HEK293 (cell line): ENCODE measurements at regions not wholly inside any gene's neighbourhood (a gene's known extent, or its start where the extent isn't known, plus 50 kb on each side); places are given as distances from the start of the nearest gene placed in this dataset.

Experiments
- ZNF24 ChIP-seq: fragments of 450-650 bp; formaldehyde crosslinking; IDR thresholded peaks from 2 replicates; pipeline ENCODE4 v1.5.1; 2016; ENCODE audit warnings: missing biosample characterization, missing genetic modification characterization
- ZNF830 ChIP-seq: fragments of 450-650 bp; IDR thresholded peaks from 2 replicates; pipeline ENCODE4 v1.5.0; 2018; ENCODE audit warnings: missing biosample characterization, missing genetic modification characterization, low read depth, mild to moderate bottlenecking, moderate library complexity
- TF ChIP-seq, protein P1 (sequence below): fragments of 450-650 bp; formaldehyde crosslinking; IDR thresholded peaks from 2 replicates; pipeline ENCODE4 v1.5.1; 2016; ENCODE audit warnings: missing biosample characterization, missing genetic modification characterization, low read depth
- TF ChIP-seq, protein P2 (sequence below): fragments of 450-650 bp; formaldehyde crosslinking; IDR thresholded peaks from 2 replicates; pipeline ENCODE4 v1.5.1; 2016; ENCODE audit warnings: missing biosample characterization, missing genetic modification characterization

GRCh38 chrX:96182366-96182765 is 502.3 kb upstream of the DIAPH2 start:
- TF ChIP-seq, protein P1, sequence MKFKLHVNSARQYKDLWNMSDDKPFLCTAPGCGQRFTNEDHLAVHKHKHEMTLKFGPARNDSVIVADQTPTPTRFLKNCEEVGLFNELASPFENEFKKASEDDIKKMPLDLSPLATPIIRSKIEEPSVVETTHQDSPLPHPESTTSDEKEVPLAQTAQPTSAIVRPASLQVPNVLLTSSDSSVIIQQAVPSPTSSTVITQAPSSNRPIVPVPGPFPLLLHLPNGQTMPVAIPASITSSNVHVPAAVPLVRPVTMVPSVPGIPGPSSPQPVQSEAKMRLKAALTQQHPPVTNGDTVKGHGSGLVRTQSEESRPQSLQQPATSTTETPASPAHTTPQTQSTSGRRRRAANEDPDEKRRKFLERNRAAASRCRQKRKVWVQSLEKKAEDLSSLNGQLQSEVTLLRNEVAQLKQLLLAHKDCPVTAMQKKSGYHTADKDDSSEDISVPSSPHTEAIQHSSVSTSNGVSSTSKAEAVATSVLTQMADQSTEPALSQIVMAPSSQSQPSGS (tag by site-specific recombination), result no peak
- TF ChIP-seq, protein P2, sequence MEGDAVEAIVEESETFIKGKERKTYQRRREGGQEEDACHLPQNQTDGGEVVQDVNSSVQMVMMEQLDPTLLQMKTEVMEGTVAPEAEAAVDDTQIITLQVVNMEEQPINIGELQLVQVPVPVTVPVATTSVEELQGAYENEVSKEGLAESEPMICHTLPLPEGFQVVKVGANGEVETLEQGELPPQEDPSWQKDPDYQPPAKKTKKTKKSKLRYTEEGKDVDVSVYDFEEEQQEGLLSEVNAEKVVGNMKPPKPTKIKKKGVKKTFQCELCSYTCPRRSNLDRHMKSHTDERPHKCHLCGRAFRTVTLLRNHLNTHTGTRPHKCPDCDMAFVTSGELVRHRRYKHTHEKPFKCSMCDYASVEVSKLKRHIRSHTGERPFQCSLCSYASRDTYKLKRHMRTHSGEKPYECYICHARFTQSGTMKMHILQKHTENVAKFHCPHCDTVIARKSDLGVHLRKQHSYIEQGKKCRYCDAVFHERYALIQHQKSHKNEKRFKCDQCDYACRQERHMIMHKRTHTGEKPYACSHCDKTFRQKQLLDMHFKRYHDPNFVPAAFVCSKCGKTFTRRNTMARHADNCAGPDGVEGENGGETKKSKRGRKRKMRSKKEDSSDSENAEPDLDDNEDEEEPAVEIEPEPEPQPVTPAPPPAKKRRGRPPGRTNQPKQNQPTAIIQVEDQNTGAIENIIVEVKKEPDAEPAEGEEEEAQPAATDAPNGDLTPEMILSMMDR (tag by site-specific recombination), result no peak
- TF ChIP-seq ZNF830 (tag by site-specific recombination) (no peak), ZNF24 (tag by site-specific recombination) (no peak)
